ENCODE measurements at regions not wholly inside any gene's neighbourhood (a gene's known extent, or its start where the extent isn't known, plus 50 kb on each side); places are given as distances from the start of the nearest gene placed in this dataset.
"Not testable (repeated sequence)": the region's sequence is repeated elsewhere in the genome, so short reads cannot be mapped to it uniquely, and the experiment has no call there.

- 95 to 96% methylated on average over 44 to 45 of the region's 45 CpGs for WGBS, 2 donors
- no peak for DNase-seq
- Histone ChIP-seq H3K9me3 (ENCODE audit: control insufficient read depth, low read length) (no peaks in the 10 kb centered on the region), H3K27me3 (ENCODE audit: control insufficient read depth in 1 of 2, insufficient read depth in 2 of 2, low read length in 1 of 2) (no peaks in the 10 kb centered on the region), H3K27ac (ENCODE audit: low read depth in 1 of 2, low read length in 2 of 2) (no peak overlapping the region), H3K4me1 (ENCODE audit: control insufficient read depth in 1 of 2, insufficient read depth in 2 of 2, low read length in 2 of 2) (no peaks in the 10 kb centered on the region), H3K36me3 (ENCODE audit: control insufficient read depth in 1 of 2, insufficient read depth in 2 of 2, low read length in 1 of 2) (no peaks in the 10 kb centered on the region), H3K4me3 (ENCODE audit: low read length in 2 of 2) (no peak overlapping the region)
- ATAC-seq (ENCODE audit: low FRiP score) = no peak
- intact Hi-C loops (cut with DNase I) = no loop called here
Measured at GRCh38 chr10:133016493-133017202, 71.1 kb upstream of the ADGRA1 start.

GRCh38 chr10:133015816-133016462, 71.8 kb upstream of the ADGRA1 start:
- intact Hi-C loops (cut with DNase I) = no loop called here
- Histone ChIP-seq H3K27ac (ENCODE audit: low read depth in 1 of 2, low read length in 2 of 2) (no peak overlapping the region), H3K36me3 (ENCODE audit: control insufficient read depth in 1 of 2, insufficient read depth in 2 of 2, low read length in 1 of 2) (no peaks in the 10 kb centered on the region), H3K9me3 (ENCODE audit: control insufficient read depth, low read length) (no peaks in the 10 kb centered on the region), H3K4me1 (ENCODE audit: control insufficient read depth in 1 of 2, insufficient read depth in 2 of 2, low read length in 2 of 2) (no peaks in the 10 kb centered on the region), H3K4me3 (ENCODE audit: low read length in 2 of 2) (no peak overlapping the region), H3K27me3 (ENCODE audit: control insufficient read depth in 1 of 2, insufficient read depth in 2 of 2, low read length in 1 of 2) (no peaks in the 10 kb centered on the region)
- ATAC-seq (ENCODE audit: low FRiP score) = no peak
- 92 to 94% methylated on average over 34 of the region's 34 CpGs for WGBS, 2 donors
- peak in 1 of 2 donors; percentile 36 for DNase-seq

- no peaks in the 10 kb centered on the region for H3K9me3 ChIP-seq (ENCODE audit: control insufficient read depth, low read length)
- no peaks in the 10 kb centered on the region for H3K4me1 ChIP-seq (ENCODE audit: control insufficient read depth in 1 of 2, insufficient read depth in 2 of 2, low read length in 2 of 2)
- intact Hi-C loops (cut with DNase I) = no loop called here
- peak in 1 of 2 donors; percentile 37 for DNase-seq
- ATAC-seq (ENCODE audit: low FRiP score) = no peak
- no peaks in the 10 kb centered on the region for H3K36me3 ChIP-seq (ENCODE audit: control insufficient read depth in 1 of 2, insufficient read depth in 2 of 2, low read length in 1 of 2)
- H3K4me3 ChIP-seq (ENCODE audit: low read length in 2 of 2) = no peak overlapping the region
- H3K27ac ChIP-seq (ENCODE audit: low read depth in 1 of 2, low read length in 2 of 2) = no peak overlapping the region
- 85 to 86% methylated on average over 18 of the region's 18 CpGs for WGBS, 2 donors
- no peaks in the 10 kb centered on the region for H3K27me3 ChIP-seq (ENCODE audit: control insufficient read depth in 1 of 2, insufficient read depth in 2 of 2, low read length in 1 of 2)
Measured at GRCh38 chr10:133015321-133015720, 72.4 kb upstream of the ADGRA1 start.

- no peak overlapping the region for H3K27ac ChIP-seq (ENCODE audit: low read depth in 1 of 2, low read length in 2 of 2)
- ATAC-seq (ENCODE audit: low FRiP score) (peak; percentile 20), DNase-seq (no peak)
- no peaks in the 10 kb centered on the region for H3K27me3 ChIP-seq (ENCODE audit: control insufficient read depth in 1 of 2, insufficient read depth in 2 of 2, low read length in 1 of 2)
- intact Hi-C loops (cut with DNase I) = no loop called here
- 87 to 88% methylated on average over 37 to 38 of the region's 38 CpGs for WGBS, 2 donors
- no peaks in the 10 kb centered on the region for H3K4me1 ChIP-seq (ENCODE audit: control insufficient read depth in 1 of 2, insufficient read depth in 2 of 2, low read length in 2 of 2)
- no peaks in the 10 kb centered on the region for H3K36me3 ChIP-seq (ENCODE audit: control insufficient read depth in 1 of 2, insufficient read depth in 2 of 2, low read length in 1 of 2)
- no peaks in the 10 kb centered on the region for H3K9me3 ChIP-seq (ENCODE audit: control insufficient read depth, low read length)
- no peak overlapping the region for H3K4me3 ChIP-seq (ENCODE audit: low read length in 2 of 2)
Measured at GRCh38 chr10:133014416-133015210, 72.2 kb upstream of the CFAP46 start.

GRCh38 chr10:133013463-133013862, 71.1 kb upstream of the CFAP46 start:
- 84 to 87% methylated on average over 18 of the region's 18 CpGs for WGBS, 2 donors
- Histone ChIP-seq H3K4me1 (ENCODE audit: control insufficient read depth in 1 of 2, insufficient read depth in 2 of 2, low read length in 2 of 2) (no peaks in the 10 kb centered on the region), H3K36me3 (ENCODE audit: control insufficient read depth in 1 of 2, insufficient read depth in 2 of 2, low read length in 1 of 2) (no peaks in the 10 kb centered on the region), H3K9me3 (ENCODE audit: control insufficient read depth, low read length) (no peaks in the 10 kb centered on the region), H3K27me3 (ENCODE audit: control insufficient read depth in 1 of 2, insufficient read depth in 2 of 2, low read length in 1 of 2) (no peaks in the 10 kb centered on the region), H3K27ac (ENCODE audit: low read depth in 1 of 2, low read length in 2 of 2) (no peak overlapping the region), H3K4me3 (ENCODE audit: low read length in 2 of 2) (no peak overlapping the region)
- intact Hi-C loops (cut with DNase I) = no loop called here
- ATAC-seq (ENCODE audit: low FRiP score) (peak; percentile 20), DNase-seq (peak in 1 of 2 donors; percentile 78)

- ATAC-seq (ENCODE audit: low FRiP score) (no peak), DNase-seq (peak; percentile 85 to 87)
- intact Hi-C loops (cut with DNase I) = no loop called here
- Histone ChIP-seq H3K27ac (ENCODE audit: low read depth in 1 of 2, low read length in 2 of 2) (no peak overlapping the region), H3K4me3 (ENCODE audit: low read length in 2 of 2) (no peak overlapping the region), H3K36me3 (ENCODE audit: control insufficient read depth in 1 of 2, insufficient read depth in 2 of 2, low read length in 1 of 2) (no peaks in the 10 kb centered on the region), H3K9me3 (ENCODE audit: control insufficient read depth, low read length) (no peaks in the 10 kb centered on the region), H3K27me3 (ENCODE audit: control insufficient read depth in 1 of 2, insufficient read depth in 2 of 2, low read length in 1 of 2) (no peaks in the 10 kb centered on the region), H3K4me1 (ENCODE audit: control insufficient read depth in 1 of 2, insufficient read depth in 2 of 2, low read length in 2 of 2) (no peaks in the 10 kb centered on the region)
- WGBS, 2 donors = 88% methylated on average over 58 of the region's 58 CpGs
Measured at GRCh38 chr10:133012573-133013359, 70.4 kb upstream of the CFAP46 start.

GRCh38 chr10:133011882-133012281, 69.5 kb upstream of the CFAP46 start:
- Histone ChIP-seq H3K4me1 (ENCODE audit: control insufficient read depth in 1 of 2, insufficient read depth in 2 of 2, low read length in 2 of 2) (no peaks in the 10 kb centered on the region), H3K4me3 (ENCODE audit: low read length in 2 of 2) (no peak overlapping the region), H3K36me3 (ENCODE audit: control insufficient read depth in 1 of 2, insufficient read depth in 2 of 2, low read length in 1 of 2) (no peaks in the 10 kb centered on the region), H3K27me3 (ENCODE audit: control insufficient read depth in 1 of 2, insufficient read depth in 2 of 2, low read length in 1 of 2) (no peaks in the 10 kb centered on the region), H3K27ac (ENCODE audit: low read depth in 1 of 2, low read length in 2 of 2) (no peak overlapping the region), H3K9me3 (ENCODE audit: control insufficient read depth, low read length) (no peaks in the 10 kb centered on the region)
- WGBS, 2 donors = 69 to 73% methylated on average over 10 of the region's 10 CpGs
- intact Hi-C loops (cut with DNase I) = no loop called here
- ATAC-seq (ENCODE audit: low FRiP score) (no peak), DNase-seq (peak in 1 of 2 donors; percentile 16)

GRCh38 chr10:133011393-133011792, 69.0 kb upstream of the CFAP46 start:
- H3K9me3 ChIP-seq (ENCODE audit: control insufficient read depth, low read length); DNase-seq; H3K27ac ChIP-seq (ENCODE audit: low read depth in 1 of 2, low read length in 2 of 2); H3K4me3 ChIP-seq (ENCODE audit: low read length in 2 of 2); intact Hi-C loops (cut with DNase I); H3K4me1 ChIP-seq (ENCODE audit: control insufficient read depth in 1 of 2, insufficient read depth in 2 of 2, low read length in 2 of 2); H3K36me3 ChIP-seq (ENCODE audit: control insufficient read depth in 1 of 2, insufficient read depth in 2 of 2, low read length in 1 of 2); ATAC-seq (ENCODE audit: low FRiP score); H3K27me3 ChIP-seq (ENCODE audit: control insufficient read depth in 1 of 2, insufficient read depth in 2 of 2, low read length in 1 of 2): not testable (repeated sequence)
- 90 to 92% methylated on average over 9 of the region's 9 CpGs for WGBS, 2 donors

Measured in aorta (tissue), 5 donors.